H7 (cell line): ENCODE measurements at regions not wholly inside any gene's neighbourhood (a gene's known extent, or its start where the extent isn't known, plus 50 kb on each side); places are given as distances from the start of the nearest gene placed in this dataset.

ENCODE experiments used
- DNase-seq: peaks from one replicate; pipeline ENCODE4 v3.0.0; 2012
- H3K27me3 ChIP-seq: 2 replicates; pipeline ENCODE4 v1.6.0; 2011; ENCODE audit warnings: mild to moderate bottlenecking, low read length; ENCODE audit not compliant: control insufficient read depth, insufficient read depth
- H3K36me3 ChIP-seq: replicated peaks from 2 replicates; pipeline ENCODE4 v1.5.1; 2011; ENCODE audit warnings: low read length; ENCODE audit not compliant: control insufficient read depth, insufficient read depth
- H3K4me3 ChIP-seq: 2 replicates; pipeline ENCODE4 v1.5.1; 2011; ENCODE audit warnings: low read depth, mild to moderate bottlenecking, control low read depth, low read length, moderate library complexity; ENCODE audit not compliant: insufficient read depth

- H3K36me3 ChIP-seq: no peaks in the 10 kb centered on the region
- H3K27me3 ChIP-seq: no peaks in the 10 kb centered on the region
- no peak overlapping the region for H3K4me3 ChIP-seq
- DNase-seq: no peak
Observed at GRCh38 chr7:159238541-159238940, 93.9 kb upstream of the VIPR2 start.

- DNase-seq: no peak
Observed at GRCh38 chr7:159237022-159237653, 92.5 kb upstream of the VIPR2 start.

GRCh38 chr7:159231017-159231416, 86.3 kb upstream of the VIPR2 start:
- H3K36me3 ChIP-seq: no peaks in the 10 kb centered on the region
- no peaks in the 10 kb centered on the region for H3K27me3 ChIP-seq
- peak; percentile 75 for DNase-seq

More at GRCh38 chr7:159237022-159237653, 92.5 kb upstream of the VIPR2 start:
- H3K36me3 ChIP-seq: no peaks in the 10 kb centered on the region
- no peaks in the 10 kb centered on the region for H3K27me3 ChIP-seq
- H3K4me3 ChIP-seq: no peak overlapping the region

GRCh38 chr7:159229683-159230475, 85.2 kb upstream of the VIPR2 start:
- DNase-seq: no peak
- no peaks in the 10 kb centered on the region for H3K36me3 ChIP-seq
- H3K27me3 ChIP-seq: no peaks in the 10 kb centered on the region
- no peak overlapping the region for H3K4me3 ChIP-seq

More at GRCh38 chr7:159231017-159231416, 86.3 kb upstream of the VIPR2 start:
- H3K4me3 ChIP-seq: no peak overlapping the region

DNA sequence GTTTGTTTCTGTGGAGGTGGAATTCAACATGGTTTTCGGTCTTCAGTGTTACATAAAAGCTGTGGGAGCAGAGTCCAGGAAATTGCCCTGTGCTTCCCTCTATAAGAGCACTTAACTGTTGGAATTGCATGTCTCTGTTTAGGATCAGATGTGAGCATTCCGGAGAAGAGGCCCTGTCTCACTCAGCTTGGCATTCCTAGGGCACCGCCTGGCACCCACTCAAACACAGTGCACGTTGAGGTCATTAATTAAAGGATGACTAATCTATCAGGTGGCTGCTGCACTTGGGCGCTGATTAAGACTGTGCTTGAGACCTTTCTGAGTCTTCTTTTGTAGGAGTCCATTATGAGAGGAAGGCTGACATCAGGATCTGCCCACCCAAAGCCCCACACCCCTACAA, 82.8 kb upstream of the VIPR2 start:
- H3K4me3 ChIP-seq: no peak overlapping the region
- no peak for DNase-seq
- H3K27me3 ChIP-seq: no peaks in the 10 kb centered on the region
- H3K36me3 ChIP-seq: no peaks in the 10 kb centered on the region

DNA sequence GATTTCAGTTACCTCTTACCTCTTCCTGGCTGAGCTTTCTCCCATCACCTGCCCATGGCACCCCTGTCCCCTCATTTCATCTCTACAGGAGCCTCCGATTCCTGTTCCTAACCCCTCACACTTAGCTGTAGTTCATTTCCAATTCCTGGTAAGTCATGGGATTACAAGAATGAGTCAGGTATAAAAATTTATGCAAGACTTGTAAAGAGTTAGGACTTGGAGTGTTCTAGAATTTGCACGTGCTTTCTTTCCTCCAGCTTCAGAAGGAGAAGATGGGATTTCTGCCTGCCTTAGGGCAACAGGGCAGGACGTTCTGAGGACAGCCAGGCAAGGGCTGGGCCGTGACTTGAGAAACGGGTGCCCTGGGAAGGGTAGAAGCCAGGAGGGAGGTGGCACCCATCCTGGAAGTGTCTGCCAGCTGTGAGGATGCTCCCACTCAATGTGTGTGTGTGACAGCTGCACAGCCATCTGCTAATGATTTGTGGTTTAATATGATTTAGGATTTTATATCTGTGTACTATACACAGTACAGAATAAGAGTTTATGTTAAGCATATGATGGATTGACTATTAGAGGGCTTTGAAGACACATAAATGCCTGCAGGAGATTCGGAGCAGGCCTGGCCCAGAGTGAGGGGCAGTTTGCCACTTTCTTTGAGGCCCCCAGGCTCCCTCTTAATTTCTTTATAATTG, 81.5 kb upstream of the VIPR2 start:
- Histone ChIP-seq H3K27me3 (no peaks in the 10 kb centered on the region), H3K36me3 (no peaks in the 10 kb centered on the region), H3K4me3 (no peak overlapping the region)
- no peak for DNase-seq

DNA sequence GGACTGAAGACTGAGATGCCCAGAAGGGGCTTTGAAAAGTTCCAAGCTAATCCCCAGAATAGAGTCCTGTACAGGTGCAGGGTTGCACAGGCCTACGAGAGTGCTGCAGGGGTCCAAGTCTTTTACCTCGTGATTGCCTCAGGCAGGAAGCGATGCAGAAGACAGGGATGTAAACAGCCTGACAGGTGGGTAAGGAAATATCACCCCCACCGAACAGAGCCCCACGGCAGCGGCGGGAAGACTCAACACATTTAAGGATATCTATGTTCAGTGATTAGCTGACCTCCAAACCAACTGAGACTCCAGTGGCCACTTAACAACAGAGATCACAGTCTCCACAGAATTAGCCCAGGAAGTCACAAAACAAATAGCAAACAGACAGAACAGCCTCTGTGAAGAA, 73.9 kb upstream of the VIPR2 start:
- no peaks in the 10 kb centered on the region for H3K36me3 ChIP-seq
- no peak overlapping the region for H3K4me3 ChIP-seq
- H3K27me3 ChIP-seq: no peaks in the 10 kb centered on the region
- DNase-seq: peak; percentile 12

GRCh38 chr7:159218170-159218569, 73.5 kb upstream of the VIPR2 start:
- Histone ChIP-seq H3K36me3 (no peaks in the 10 kb centered on the region), H3K4me3 (no peak overlapping the region), H3K27me3 (no peaks in the 10 kb centered on the region)
- DNase-seq: peak; percentile 26

GRCh38 chr7:159215076-159215475, 70.4 kb upstream of the VIPR2 start:
- H3K4me3 ChIP-seq: no peak overlapping the region
- no peaks in the 10 kb centered on the region for H3K27me3 ChIP-seq
- no peaks in the 10 kb centered on the region for H3K36me3 ChIP-seq
- no peak for DNase-seq

GRCh38 chr7:159213253-159213652, 68.6 kb upstream of the VIPR2 start:
- no peaks in the 10 kb centered on the region for H3K36me3 ChIP-seq
- DNase-seq: peak; percentile 19
- H3K27me3 ChIP-seq: no peaks in the 10 kb centered on the region
- no peak overlapping the region for H3K4me3 ChIP-seq

- Histone ChIP-seq H3K36me3 (no peaks in the 10 kb centered on the region), H3K4me3 (no peak overlapping the region), H3K27me3 (no peaks in the 10 kb centered on the region)
- peak; percentile 11 for DNase-seq
Observed at GRCh38 chr7:159212226-159212625, 67.6 kb upstream of the VIPR2 start.

- H3K36me3 ChIP-seq: no peaks in the 10 kb centered on the region
- no peak overlapping the region for H3K4me3 ChIP-seq
- peak; percentile 22 for DNase-seq
Observed at GRCh38 chr7:159211540-159212182, 67.0 kb upstream of the VIPR2 start.

DNA sequence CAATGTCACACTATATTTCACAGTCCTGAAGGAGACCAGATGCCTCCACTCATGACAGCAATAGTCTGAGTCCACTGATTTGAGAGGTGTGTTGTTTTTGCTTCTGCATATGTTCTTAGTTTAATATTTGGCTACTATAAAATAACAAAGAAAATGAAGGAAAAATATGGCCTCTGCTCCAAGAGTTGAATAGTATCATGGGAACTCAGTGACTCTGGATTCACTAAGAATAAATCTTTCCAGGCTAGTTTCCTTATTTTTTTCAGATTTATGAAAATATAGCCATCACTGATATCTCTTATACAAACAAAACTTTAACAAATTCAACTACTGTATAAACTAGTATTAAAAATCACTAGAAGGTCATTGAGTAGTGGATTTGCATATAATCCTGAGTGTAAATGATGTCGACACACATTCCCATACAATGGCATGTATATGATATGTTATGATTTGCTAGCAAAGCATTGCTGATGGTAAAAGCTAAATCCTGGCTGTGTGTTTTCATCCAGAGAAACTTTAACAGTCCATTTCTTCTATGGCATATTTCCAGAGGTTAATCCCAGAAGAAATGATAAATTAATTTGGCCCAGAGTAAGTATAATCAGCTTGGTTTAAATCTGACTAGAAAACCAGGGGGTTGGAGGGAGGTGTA, 66.0 kb upstream of the VIPR2 start:
- no peaks in the 10 kb centered on the region for H3K36me3 ChIP-seq
- no peak for DNase-seq
- no peak overlapping the region for H3K4me3 ChIP-seq
- H3K27me3 ChIP-seq: no peaks in the 10 kb centered on the region

More at GRCh38 chr7:159211540-159212182, 67.0 kb upstream of the VIPR2 start:
- no peaks in the 10 kb centered on the region for H3K27me3 ChIP-seq

DNA sequence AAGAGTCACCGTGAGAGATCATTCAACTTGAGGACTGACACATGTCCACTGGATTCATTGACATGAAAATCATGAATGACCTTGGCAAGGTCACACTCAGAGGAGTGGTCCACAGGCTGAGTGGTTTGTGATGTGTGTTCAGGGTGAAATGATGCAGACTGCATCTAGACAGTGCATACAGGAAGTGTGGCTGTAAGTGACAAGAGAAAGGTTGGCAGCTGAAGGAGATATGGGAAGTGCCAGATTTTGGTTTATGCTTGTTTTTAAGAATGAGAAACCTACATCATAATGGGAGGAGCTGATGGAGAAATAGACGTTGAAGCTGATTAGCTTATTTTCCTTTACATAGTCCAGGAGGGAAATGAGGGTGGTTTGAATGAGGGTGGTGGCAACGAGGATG, 64.8 kb upstream of the VIPR2 start:
- Histone ChIP-seq H3K36me3 (no peaks in the 10 kb centered on the region), H3K27me3 (no peaks in the 10 kb centered on the region), H3K4me3 (no peak overlapping the region)
- no peak for DNase-seq
